ENCODE measurements at regions not wholly inside any gene's neighbourhood (a gene's known extent, or its start where the extent isn't known, plus 50 kb on each side); places are given as distances from the start of the nearest gene placed in this dataset.

DNA sequence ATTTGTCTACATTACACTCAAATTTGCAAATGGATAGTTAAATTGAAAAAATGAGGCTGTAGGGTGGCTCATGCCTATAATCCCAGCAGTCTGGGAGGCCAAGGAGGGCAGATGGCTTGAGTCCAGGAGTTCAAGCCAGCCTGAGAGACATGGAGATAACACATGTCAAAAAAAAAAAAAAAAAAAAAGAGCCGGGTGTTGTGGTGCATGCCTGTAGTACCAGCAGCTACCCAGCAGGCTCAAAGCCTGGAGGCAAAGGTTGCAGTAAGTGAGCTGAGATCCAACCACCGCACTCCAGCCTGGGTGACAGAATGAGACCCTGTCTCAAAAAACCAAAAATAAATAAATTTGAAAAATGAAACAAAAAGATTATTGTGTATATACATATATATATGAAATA, 119.9 kb upstream of the MGAT4C start:
- TF ChIP-seq POLR2AphosphoS5 (IDR thresholded peaks at IDR 0.05) (no peak), POLR2A (IDR thresholded peaks at IDR 0.05) (no peak)
- TF ChIP-seq, protein P1, sequence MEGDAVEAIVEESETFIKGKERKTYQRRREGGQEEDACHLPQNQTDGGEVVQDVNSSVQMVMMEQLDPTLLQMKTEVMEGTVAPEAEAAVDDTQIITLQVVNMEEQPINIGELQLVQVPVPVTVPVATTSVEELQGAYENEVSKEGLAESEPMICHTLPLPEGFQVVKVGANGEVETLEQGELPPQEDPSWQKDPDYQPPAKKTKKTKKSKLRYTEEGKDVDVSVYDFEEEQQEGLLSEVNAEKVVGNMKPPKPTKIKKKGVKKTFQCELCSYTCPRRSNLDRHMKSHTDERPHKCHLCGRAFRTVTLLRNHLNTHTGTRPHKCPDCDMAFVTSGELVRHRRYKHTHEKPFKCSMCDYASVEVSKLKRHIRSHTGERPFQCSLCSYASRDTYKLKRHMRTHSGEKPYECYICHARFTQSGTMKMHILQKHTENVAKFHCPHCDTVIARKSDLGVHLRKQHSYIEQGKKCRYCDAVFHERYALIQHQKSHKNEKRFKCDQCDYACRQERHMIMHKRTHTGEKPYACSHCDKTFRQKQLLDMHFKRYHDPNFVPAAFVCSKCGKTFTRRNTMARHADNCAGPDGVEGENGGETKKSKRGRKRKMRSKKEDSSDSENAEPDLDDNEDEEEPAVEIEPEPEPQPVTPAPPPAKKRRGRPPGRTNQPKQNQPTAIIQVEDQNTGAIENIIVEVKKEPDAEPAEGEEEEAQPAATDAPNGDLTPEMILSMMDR (IDR thresholded peaks at IDR 0.05): no peak

Measured in prostate gland (tissue), 2 donors.